Suppressor macrophage treated with lipopolysaccharide for 4 hours (primary cell): ENCODE measurements at regions not wholly inside any gene's neighbourhood (a gene's known extent, or its start where the extent isn't known, plus 50 kb on each side); places are given as distances from the start of the nearest gene placed in this dataset.
"Not testable (repeated sequence)": the region's sequence is repeated elsewhere in the genome, so short reads cannot be mapped to it uniquely, and the experiment has no call there.

Experiments used
- DNase-seq: peaks from one replicate; pipeline ENCODE4 v3.0.0-alpha.2; 2020

- DNase-seq, result not testable (repeated sequence)
Measured at GRCh38 chr3:143175940-143176894, 56.6 kb downstream of the CHST2 start.

GRCh38 chr3:143177965-143178364 is 58.4 kb downstream of the CHST2 start:
- not testable (repeated sequence) for DNase-seq

GRCh38 chr3:143178775-143179548 is 59.4 kb downstream of the CHST2 start:
- not testable (repeated sequence) for DNase-seq

GRCh38 chr3:143179603-143180002 is 60.0 kb downstream of the CHST2 start:
- DNase-seq, result no peak

- DNase-seq, result not testable (repeated sequence)
Measured at GRCh38 chr3:143180860-143181259, 61.3 kb downstream of the CHST2 start.

- not testable (repeated sequence) for DNase-seq
Measured at GRCh38 chr3:143181977-143182376, 62.4 kb downstream of the CHST2 start.

GRCh38 chr3:143182866-143183664 is 63.5 kb downstream of the CHST2 start:
- no peak for DNase-seq

GRCh38 chr3:143183665-143183964 is 64.0 kb downstream of the CHST2 start:
- DNase-seq, result no peak

GRCh38 chr3:143184099-143184498 is 64.5 kb downstream of the CHST2 start:
- no peak for DNase-seq

GRCh38 chr3:143185401-143185800 is 65.8 kb downstream of the CHST2 start:
- DNase-seq, result no peak

GRCh38 chr3:143187111-143187510 is 67.5 kb downstream of the CHST2 start:
- DNase-seq, result no peak

GRCh38 chr3:143188881-143189280 is 69.3 kb downstream of the CHST2 start:
- no peak for DNase-seq

GRCh38 chr3:143190101-143190500 is 70.5 kb downstream of the CHST2 start:
- DNase-seq, result no peak

GRCh38 chr3:143192193-143192592 is 72.6 kb downstream of the CHST2 start:
- no peak for DNase-seq

- no peak for DNase-seq
Measured at GRCh38 chr3:143200001-143200924, 80.7 kb downstream of the CHST2 start.

- DNase-seq, result no peak
Measured at GRCh38 chr3:143201045-143201444, 81.5 kb downstream of the CHST2 start.

GRCh38 chr3:143201870-143202752 is 82.5 kb downstream of the CHST2 start:
- DNase-seq, result no peak

- DNase-seq, result no peak
Measured at GRCh38 chr3:143203142-143203541, 83.6 kb downstream of the CHST2 start.

GRCh38 chr3:143203848-143204247 is 84.3 kb downstream of the CHST2 start:
- DNase-seq, result no peak

GRCh38 chr3:143206955-143207337 is 87.4 kb downstream of the CHST2 start:
- DNase-seq, result no peak
